ENCODE measurements at regions not wholly inside any gene's neighbourhood (a gene's known extent, or its start where the extent isn't known, plus 50 kb on each side); places are given as distances from the start of the nearest gene placed in this dataset.

DNA sequence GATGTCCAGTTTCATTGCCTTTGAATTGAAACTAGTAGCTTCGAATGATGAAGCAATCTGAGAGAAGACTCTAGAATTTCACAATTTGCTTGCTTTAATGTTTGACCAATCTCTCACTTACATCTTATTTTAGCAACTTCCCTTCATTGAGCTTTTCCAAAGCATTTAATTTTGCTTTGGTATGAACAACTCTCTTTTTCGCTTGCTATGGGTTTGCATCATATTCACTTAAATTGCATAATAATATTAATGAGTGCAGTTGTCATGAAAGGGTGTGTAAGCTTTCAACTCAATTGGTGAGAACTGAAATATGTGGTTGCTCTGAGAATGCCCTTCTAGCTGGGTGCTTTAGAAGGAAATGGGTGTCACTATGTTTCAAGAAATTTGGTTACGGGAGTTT is 309.2 kb downstream of the HLX start:
- Histone ChIP-seq H3K27me3 (ENCODE audit: control insufficient read depth in 2 of 2, insufficient read depth in 2 of 2, low read length in 2 of 2) (no peaks in the 10 kb centered on the region), H3K9me1 (replicated peaks; ENCODE audit: control insufficient read depth, extremely low read depth, insufficient read depth, low read length) (no peaks in the 10 kb centered on the region), H3K9ac (replicated peaks; ENCODE audit: extremely low read depth, insufficient read depth, low read length) (no peak overlapping the region), H3K79me2 (ENCODE audit: control insufficient read depth, insufficient read depth, low read length) (no peaks in the 10 kb centered on the region), H4K20me1 (replicated peaks; ENCODE audit: control insufficient read depth, extremely low read depth, insufficient read depth, low read length) (no peaks in the 10 kb centered on the region), H3K9me3 (replicated peaks; ENCODE audit: control insufficient read depth, insufficient read depth, low read length) (no peaks in the 10 kb centered on the region), H3K36me3 (ENCODE audit: control insufficient read depth in 2 of 2, extremely low read depth in 1 of 2, insufficient read depth in 2 of 2, low read length in 2 of 2) (no peaks in the 10 kb centered on the region), H3K4me3 (replicated peaks in 1 of 3; ENCODE audit: insufficient read depth in 1 of 3, low read depth in 1 of 3, low read length in 3 of 3) (no peak overlapping the region), H3K4me2 (ENCODE audit: insufficient read depth, low read length) (no peak overlapping the region), H3K4me1 (ENCODE audit: control insufficient read depth, extremely low read depth, insufficient read depth, low read length) (no peaks in the 10 kb centered on the region), H3K27ac (ENCODE audit: insufficient read depth, low read depth, low read length) (no peak overlapping the region), H2AFZ (ENCODE audit: low read depth, low read length) (no peak overlapping the region)
- FAIRE-seq (no peak), DNase-seq (ENCODE audit: low read depth, low spot score) (no peak)
- TF ChIP-seq POLR2AphosphoS5 (IDR thresholded peaks at IDR 0.05; ENCODE audit: insufficient read depth, low read depth, low read length), result no peak
- no peak for TF ChIP-seq MYC (IDR thresholded peaks at IDR 0.05; ENCODE audit: low read depth, low read length)
- TF ChIP-seq, protein P1, sequence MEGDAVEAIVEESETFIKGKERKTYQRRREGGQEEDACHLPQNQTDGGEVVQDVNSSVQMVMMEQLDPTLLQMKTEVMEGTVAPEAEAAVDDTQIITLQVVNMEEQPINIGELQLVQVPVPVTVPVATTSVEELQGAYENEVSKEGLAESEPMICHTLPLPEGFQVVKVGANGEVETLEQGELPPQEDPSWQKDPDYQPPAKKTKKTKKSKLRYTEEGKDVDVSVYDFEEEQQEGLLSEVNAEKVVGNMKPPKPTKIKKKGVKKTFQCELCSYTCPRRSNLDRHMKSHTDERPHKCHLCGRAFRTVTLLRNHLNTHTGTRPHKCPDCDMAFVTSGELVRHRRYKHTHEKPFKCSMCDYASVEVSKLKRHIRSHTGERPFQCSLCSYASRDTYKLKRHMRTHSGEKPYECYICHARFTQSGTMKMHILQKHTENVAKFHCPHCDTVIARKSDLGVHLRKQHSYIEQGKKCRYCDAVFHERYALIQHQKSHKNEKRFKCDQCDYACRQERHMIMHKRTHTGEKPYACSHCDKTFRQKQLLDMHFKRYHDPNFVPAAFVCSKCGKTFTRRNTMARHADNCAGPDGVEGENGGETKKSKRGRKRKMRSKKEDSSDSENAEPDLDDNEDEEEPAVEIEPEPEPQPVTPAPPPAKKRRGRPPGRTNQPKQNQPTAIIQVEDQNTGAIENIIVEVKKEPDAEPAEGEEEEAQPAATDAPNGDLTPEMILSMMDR (IDR thresholded peaks at IDR 0.05; ENCODE audit: extremely low read depth in 1 of 2, insufficient read depth in 1 of 2, low read depth in 1 of 2, low read length in 2 of 2), result no peak
- no peak for TF ChIP-seq GATA2 (IDR thresholded peaks at IDR 0.05; ENCODE audit: insufficient read depth, insufficient read length, low read depth, low read length)
- no peak for TF ChIP-seq JUN (IDR thresholded peaks at IDR 0.05; ENCODE audit: borderline replicate concordance, insufficient read depth, insufficient read length, low read depth)
- TF ChIP-seq, protein P2, sequence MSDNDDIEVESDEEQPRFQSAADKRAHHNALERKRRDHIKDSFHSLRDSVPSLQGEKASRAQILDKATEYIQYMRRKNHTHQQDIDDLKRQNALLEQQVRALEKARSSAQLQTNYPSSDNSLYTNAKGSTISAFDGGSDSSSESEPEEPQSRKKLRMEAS (IDR thresholded peaks at IDR 0.05; ENCODE audit: insufficient read depth, insufficient read length), result no peak
- TF ChIP-seq FOS (IDR thresholded peaks at IDR 0.05; ENCODE audit: borderline replicate concordance, insufficient read depth, low read length), result no peak
- no peak for TF ChIP-seq EZH2 (IDR thresholded peaks at IDR 0.05; ENCODE audit: borderline replicate concordance, low read depth, low read length, severe bottlenecking)
- TF ChIP-seq POLR2A (IDR thresholded peaks at IDR 0.05; ENCODE audit: low read depth, low read length), result no peak
- ChIA-PET POLR2A (no interaction called here), CTCF (interaction anchor here (0.8 to 1.3 kb wide), 4 partner anchors 9 to 75 kb away, joined by 3 to 7 read pairs (median 4); no protein-coding TSS in a partner anchor)
- intact Hi-C loops (cut with micrococcal nuclease) (no loop called here), dilution Hi-C loops (cut with MboI; ENCODE audit: extremely low pct_ligation_motif_present, low sequenced_read_pairs) (no loop called here)
- no TSS peak for BruUV-seq (replicated peaks)
